Gastroesophageal sphincter (tissue), 4 donors: ENCODE measurements at regions not wholly inside any gene's neighbourhood (a gene's known extent, or its start where the extent isn't known, plus 50 kb on each side); places are given as distances from the start of the nearest gene placed in this dataset.

Experiments
- ATAC-seq: fragments of 150-250 bp; one replicate; pipeline ENCODE4 v1.9.1; 2016; ENCODE audit warnings: mild to moderate bottlenecking, moderate library complexity
- H3K27ac ChIP-seq, 4 donors: fragments of 200-600 bp; sonication (generic) in 3 of 4; 1 replicate in 3 of 4; 2 replicates in 1 of 4; pipeline ENCODE4 v1.5.1; 2016 to 2019
- H3K27me3 ChIP-seq: fragments of 200-600 bp; sonication (generic); one replicate; pipeline ENCODE4 v1.5.1; 2019
- H3K36me3 ChIP-seq, 2 donors: fragments of 200-600 bp; sonication (generic); one replicate each; pipeline ENCODE4 v1.5.1; 2019; ENCODE audit warnings: control low read depth in 1 of 2
- H3K4me1 ChIP-seq, 3 donors: fragments of 200-600 bp; sonication (generic); 1 replicate in 2 of 3; 2 replicates in 1 of 3; pipeline ENCODE4 v1.5.1; 2016 to 2019; ENCODE audit warnings: control low read depth in 2 of 3
- H3K4me3 ChIP-seq, 2 donors: fragments of 200-600 bp; sonication (generic); one replicate each; pipeline ENCODE4 v1.5.1; 2019; ENCODE audit warnings: mild to moderate bottlenecking in 1 of 2, moderate library complexity in 1 of 2
- H3K9me3 ChIP-seq, 3 donors: fragments of 200-600 bp; sonication (generic); one replicate each; pipeline ENCODE4 v1.5.1; 2017 to 2019; ENCODE audit warnings: control low read depth in 2 of 3
- CTCF ChIP-seq, 4 experiments: fragments of 200-600 bp in 2 of 4; fragments of 450-650 bp in 2 of 4; sonication (generic) in 1 of 4; IDR thresholded peaks; one replicate each; pipeline ENCODE4 v1.5.1; 2017 to 2019; ENCODE audit warnings: antibody characterized with exemption in 4 of 4, mild to moderate bottlenecking in 2 of 4, moderate library complexity in 2 of 4
- EP300 ChIP-seq: sonication (generic); formaldehyde crosslinking; IDR thresholded peaks from one replicate; pipeline ENCODE4 v1.6.1; 2017; ENCODE audit warnings: antibody characterized with exemption, mild to moderate bottlenecking
- POLR2A ChIP-seq, 2 donors: fragments of 450-650 bp; IDR thresholded peaks; one replicate each; pipeline ENCODE4 v1.6.1; 2017; ENCODE audit warnings: antibody characterized with exemption in 2 of 2, mild to moderate bottlenecking in 2 of 2, moderate library complexity in 1 of 2
- POLR2AphosphoS5 ChIP-seq: sonication (generic); formaldehyde crosslinking; IDR thresholded peaks from one replicate; pipeline ENCODE4 v1.6.1; 2017; ENCODE audit warnings: antibody characterized with exemption
- WGBS, 2 donors: methylation state at CpG; one replicate each; pipeline ENCODE4 v1.1.5; 2018; ENCODE audit warnings: low coverage in 1 of 2; 5-methylcytosine and 5-hydroxymethylcytosine counted together

- Histone ChIP-seq H3K9me3 (peaks cover 0 to 9% (median 0%) of the 10 kb centered on the region in 3 donors), H3K36me3 (no peaks in the 10 kb centered on the region), H3K4me1 (no peaks in the 10 kb centered on the region), H3K27me3 (no peaks in the 10 kb centered on the region), H3K27ac (no peak overlapping the region), H3K4me3 (no peak overlapping the region)
- WGBS, 2 donors: 62 to 75% methylated on average over 2 of the region's 2 CpGs
- no peak for ATAC-seq
- TF ChIP-seq POLR2AphosphoS5 (no peak), CTCF (IDR thresholded peaks at IDR 0.05) (no peak), EP300 (no peak), POLR2A (IDR thresholded peaks at IDR 0.05) (no peak)
These were observed 111.9 kb upstream of the CALN1 start for GRCh38 chr7:72524037-72524436.

- TF ChIP-seq POLR2AphosphoS5 (no peak), CTCF (IDR thresholded peaks at IDR 0.05) (no peak), EP300 (no peak), POLR2A (IDR thresholded peaks at IDR 0.05) (no peak)
- Histone ChIP-seq H3K27ac (no peak overlapping the region), H3K36me3 (no peaks in the 10 kb centered on the region), H3K4me3 (no peak overlapping the region), H3K27me3 (peaks cover 9% of the 10 kb centered on the region), H3K4me1 (no peaks in the 10 kb centered on the region), H3K9me3 (peaks cover 0 to under 1% (median 0%) of the 10 kb centered on the region in 3 donors)
- ATAC-seq: no peak
- WGBS, 2 donors: 45% methylated on average over 6 to 9 of the region's 10 CpGs
These were observed 92.0 kb upstream of the CALN1 start for GRCh38 chr7:72504061-72504706.

GRCh38 chr7:72503644-72504043, 91.5 kb upstream of the CALN1 start:
- peaks cover 9% of the 10 kb centered on the region for H3K27me3 ChIP-seq
- H3K9me3 ChIP-seq: peaks cover 0 to 5% (median 0%) of the 10 kb centered on the region in 3 donors
- TF ChIP-seq CTCF (IDR thresholded peaks at IDR 0.05) (no peak), EP300 (no peak), POLR2AphosphoS5 (no peak), POLR2A (IDR thresholded peaks at IDR 0.05) (no peak)
- 42 to 43% methylated on average over 6 to 8 of the region's 8 CpGs for WGBS, 2 donors
- H3K36me3 ChIP-seq: no peaks in the 10 kb centered on the region
- H3K27ac ChIP-seq: no peak overlapping the region
- no peak overlapping the region for H3K4me3 ChIP-seq
- no peaks in the 10 kb centered on the region for H3K4me1 ChIP-seq
- no peak for ATAC-seq

- peaks cover 0 to 27% (median 0%) of the 10 kb centered on the region in 3 donors for H3K9me3 ChIP-seq
- 90 to 96% methylated on average over 2 of the region's 2 CpGs for WGBS, 2 donors
- H3K4me3 ChIP-seq: no peak overlapping the region
These were observed 82.7 kb upstream of the CALN1 start for GRCh38 chr7:72494807-72495206.

More at GRCh38 chr7:72494807-72495206, 82.7 kb upstream of the CALN1 start:
- Histone ChIP-seq H3K36me3 (no peaks in the 10 kb centered on the region), H3K27me3 (peaks cover 3% of the 10 kb centered on the region), H3K27ac (no peak overlapping the region), H3K4me1 (no peaks in the 10 kb centered on the region)
- TF ChIP-seq POLR2AphosphoS5: no peak
- TF ChIP-seq CTCF (IDR thresholded peaks at IDR 0.05): no peak
- no peak for TF ChIP-seq POLR2A (IDR thresholded peaks at IDR 0.05)
- no peak for TF ChIP-seq EP300
- ATAC-seq: no peak
